ENCODE measurements at regions not wholly inside any gene's neighbourhood (a gene's known extent, or its start where the extent isn't known, plus 50 kb on each side); places are given as distances from the start of the nearest gene placed in this dataset.

DNA sequence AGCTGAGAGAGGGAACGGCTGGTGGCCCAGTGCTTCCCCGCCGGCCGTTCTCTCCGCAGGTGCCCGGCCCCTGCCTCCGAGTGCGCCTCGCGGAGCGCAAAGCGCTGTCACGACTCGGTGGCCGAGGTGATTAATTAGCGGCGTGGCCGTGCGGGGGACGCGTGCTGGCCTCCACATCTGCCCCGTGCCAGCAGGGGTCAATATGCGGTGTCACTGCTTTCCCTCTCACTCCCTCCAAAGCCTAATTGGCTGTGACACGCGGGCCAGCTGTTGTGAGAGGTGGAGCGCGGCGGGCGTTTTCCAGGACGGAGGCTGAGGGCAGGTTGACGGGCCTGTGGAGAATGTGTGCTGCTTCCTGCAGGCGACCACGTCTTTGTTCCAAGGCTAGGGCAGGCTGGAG is 239.0 kb downstream of the LMX1A start:
- Histone ChIP-seq H2AFZ (peak overlapping the region; percentile 58), H3K79me2 (no peaks in the 10 kb centered on the region), H3K4me1 (no peaks in the 10 kb centered on the region), H3K36me3 (ENCODE audit: control insufficient read depth, insufficient read depth, low read length) (no peaks in the 10 kb centered on the region), H3K9ac (no peak overlapping the region), H3K9me3 (ENCODE audit: control insufficient read depth, low read length) (no peaks in the 10 kb centered on the region), H3K4me3 (ENCODE audit: low read depth, low read length) (no peak overlapping the region), H3K27me3 (ENCODE audit: control insufficient read depth, insufficient read depth, low read length) (no peaks in the 10 kb centered on the region), H3K4me2 (ENCODE audit: low read length) (no peak overlapping the region), H3K27ac (no peak overlapping the region)
- TF ChIP-seq, protein P1, sequence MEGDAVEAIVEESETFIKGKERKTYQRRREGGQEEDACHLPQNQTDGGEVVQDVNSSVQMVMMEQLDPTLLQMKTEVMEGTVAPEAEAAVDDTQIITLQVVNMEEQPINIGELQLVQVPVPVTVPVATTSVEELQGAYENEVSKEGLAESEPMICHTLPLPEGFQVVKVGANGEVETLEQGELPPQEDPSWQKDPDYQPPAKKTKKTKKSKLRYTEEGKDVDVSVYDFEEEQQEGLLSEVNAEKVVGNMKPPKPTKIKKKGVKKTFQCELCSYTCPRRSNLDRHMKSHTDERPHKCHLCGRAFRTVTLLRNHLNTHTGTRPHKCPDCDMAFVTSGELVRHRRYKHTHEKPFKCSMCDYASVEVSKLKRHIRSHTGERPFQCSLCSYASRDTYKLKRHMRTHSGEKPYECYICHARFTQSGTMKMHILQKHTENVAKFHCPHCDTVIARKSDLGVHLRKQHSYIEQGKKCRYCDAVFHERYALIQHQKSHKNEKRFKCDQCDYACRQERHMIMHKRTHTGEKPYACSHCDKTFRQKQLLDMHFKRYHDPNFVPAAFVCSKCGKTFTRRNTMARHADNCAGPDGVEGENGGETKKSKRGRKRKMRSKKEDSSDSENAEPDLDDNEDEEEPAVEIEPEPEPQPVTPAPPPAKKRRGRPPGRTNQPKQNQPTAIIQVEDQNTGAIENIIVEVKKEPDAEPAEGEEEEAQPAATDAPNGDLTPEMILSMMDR (IDR thresholded peaks at IDR 0.05) = no peak

DNA sequence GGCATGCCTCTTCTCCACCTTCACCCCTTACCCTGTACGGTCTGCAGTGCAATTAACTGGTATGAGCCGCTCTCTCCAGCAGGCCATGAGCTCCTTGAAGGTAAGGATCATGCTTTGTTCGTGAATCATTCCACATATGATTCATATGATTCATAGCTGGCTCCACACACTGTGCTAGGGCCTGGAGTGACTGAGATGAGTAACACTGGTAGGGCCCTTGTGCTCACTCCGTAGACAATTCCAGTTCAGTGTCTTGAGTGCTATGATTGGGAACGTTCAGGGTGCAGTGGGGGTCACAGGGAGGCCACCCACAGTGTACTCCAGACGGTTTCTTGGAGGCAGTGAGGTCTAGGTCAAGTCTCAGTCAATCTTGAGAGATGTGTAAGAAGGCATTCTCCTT is 239.8 kb downstream of the LMX1A start:
- no peak overlapping the region for H3K4me2 ChIP-seq (ENCODE audit: low read length)
- no peaks in the 10 kb centered on the region for H3K4me1 ChIP-seq
- H2AFZ ChIP-seq = no peak overlapping the region
- H3K36me3 ChIP-seq (ENCODE audit: control insufficient read depth, insufficient read depth, low read length) = no peaks in the 10 kb centered on the region
- H3K79me2 ChIP-seq = no peaks in the 10 kb centered on the region
- no peaks in the 10 kb centered on the region for H3K27me3 ChIP-seq (ENCODE audit: control insufficient read depth, insufficient read depth, low read length)
- H3K9ac ChIP-seq = no peak overlapping the region
- H3K4me3 ChIP-seq (ENCODE audit: low read depth, low read length) = no peak overlapping the region
- H3K27ac ChIP-seq = no peak overlapping the region
- TF ChIP-seq, protein P1 (IDR thresholded peaks at IDR 0.05) = no peak
- no peaks in the 10 kb centered on the region for H3K9me3 ChIP-seq (ENCODE audit: control insufficient read depth, low read length)

DNA sequence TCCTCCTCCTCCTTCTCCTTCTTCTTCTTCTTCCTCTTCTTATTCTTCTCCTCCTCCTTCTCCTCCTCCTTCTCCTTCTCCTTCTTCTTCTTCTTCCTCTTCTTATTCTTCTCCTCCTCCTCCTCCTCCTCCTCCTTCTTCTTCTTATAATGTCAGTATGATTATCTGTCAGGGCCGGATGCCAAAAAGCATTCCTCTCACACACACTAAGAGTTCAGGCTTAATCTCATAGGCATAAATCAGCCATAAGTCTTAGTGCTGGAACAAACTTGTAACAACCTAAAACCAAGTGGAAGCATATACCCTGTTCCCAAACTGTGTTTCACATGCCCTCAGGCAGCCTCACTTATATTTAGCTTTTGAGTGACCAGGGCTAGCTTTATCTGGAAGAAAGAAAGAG is 240.3 kb downstream of the LMX1A start:
- Histone ChIP-seq H2AFZ (no peak overlapping the region), H3K36me3 (ENCODE audit: control insufficient read depth, insufficient read depth, low read length) (no peaks in the 10 kb centered on the region), H3K27ac (no peak overlapping the region), H3K79me2 (no peaks in the 10 kb centered on the region), H3K4me3 (ENCODE audit: low read depth, low read length) (no peak overlapping the region), H3K27me3 (ENCODE audit: control insufficient read depth, insufficient read depth, low read length) (no peaks in the 10 kb centered on the region), H3K9me3 (ENCODE audit: control insufficient read depth, low read length) (no peaks in the 10 kb centered on the region), H3K9ac (no peak overlapping the region), H3K4me2 (ENCODE audit: low read length) (no peak overlapping the region), H3K4me1 (no peaks in the 10 kb centered on the region)
- TF ChIP-seq, protein P1 (IDR thresholded peaks at IDR 0.05) = no peak

DNA sequence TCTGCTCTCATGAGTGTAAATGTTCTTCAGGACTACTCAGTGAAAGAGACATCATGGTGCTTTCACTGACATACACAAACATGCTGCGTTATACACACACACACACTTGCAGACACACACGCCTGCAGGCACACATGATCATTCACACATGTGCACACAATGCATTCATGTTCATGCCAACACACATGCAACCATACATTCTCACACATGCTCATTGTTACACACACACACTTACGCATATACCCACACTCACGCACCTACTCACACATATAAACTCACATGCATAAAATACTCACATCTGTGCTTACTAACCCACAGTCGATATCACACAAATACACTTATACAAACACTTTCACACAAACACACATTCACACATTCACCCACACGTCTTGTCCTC is 241.6 kb downstream of the LMX1A start:
- Histone ChIP-seq H3K36me3 (ENCODE audit: control insufficient read depth, insufficient read depth, low read length) (no peaks in the 10 kb centered on the region), H3K9ac (no peak overlapping the region), H2AFZ (no peak overlapping the region), H3K9me3 (ENCODE audit: control insufficient read depth, low read length) (no peaks in the 10 kb centered on the region), H3K27ac (no peak overlapping the region), H3K27me3 (ENCODE audit: control insufficient read depth, insufficient read depth, low read length) (no peaks in the 10 kb centered on the region), H3K4me1 (no peaks in the 10 kb centered on the region), H3K4me2 (ENCODE audit: low read length) (no peak overlapping the region), H3K79me2 (no peaks in the 10 kb centered on the region), H3K4me3 (ENCODE audit: low read depth, low read length) (no peak overlapping the region)
- TF ChIP-seq, protein P1 (IDR thresholded peaks at IDR 0.05) = no peak

DNA sequence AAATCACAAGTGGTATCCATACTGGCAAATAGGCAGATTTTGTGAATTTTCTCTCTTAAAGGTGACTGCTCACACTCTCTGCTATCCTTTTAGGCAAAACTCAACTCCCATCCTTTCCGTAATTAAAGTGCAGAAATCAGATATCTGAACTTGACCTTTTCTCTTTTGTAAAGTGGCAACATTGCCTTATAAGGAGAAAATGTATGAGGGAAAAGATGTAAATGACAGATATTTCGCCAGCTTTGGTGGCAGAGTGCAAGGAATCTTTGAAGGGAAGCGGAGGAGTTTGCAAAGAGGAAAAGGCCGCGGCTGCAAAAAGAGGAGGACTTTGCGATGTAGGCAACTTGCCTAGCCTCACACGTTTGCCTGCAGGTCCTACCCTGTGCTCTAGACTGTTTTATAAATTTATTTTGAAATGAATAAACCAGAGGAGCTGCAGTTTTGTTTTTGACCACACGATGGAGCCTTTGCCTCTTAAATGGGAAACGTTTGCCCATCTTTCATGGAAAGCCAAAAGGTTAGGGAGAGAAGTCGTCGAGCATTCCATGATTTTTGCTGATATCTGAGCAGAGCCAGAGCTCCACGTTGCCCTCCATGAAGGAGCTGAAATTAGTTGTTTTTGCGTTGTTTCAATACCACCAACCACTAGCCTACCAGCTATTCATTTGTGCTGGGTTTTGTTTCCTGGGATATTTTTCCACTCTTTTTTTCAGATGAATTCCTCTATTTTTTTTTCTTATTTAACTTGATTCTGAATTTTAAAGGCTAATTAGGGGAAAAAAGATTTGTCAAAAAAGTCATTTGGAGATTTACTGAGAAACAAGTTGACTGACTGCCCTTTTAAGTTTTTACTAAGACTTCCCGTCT is 242.3 kb downstream of the LMX1A start:
- H3K9me3 ChIP-seq (ENCODE audit: control insufficient read depth, low read length) = no peaks in the 10 kb centered on the region
- no peak overlapping the region for H3K9ac ChIP-seq
- no peaks in the 10 kb centered on the region for H3K36me3 ChIP-seq (ENCODE audit: control insufficient read depth, insufficient read depth, low read length)
- no peaks in the 10 kb centered on the region for H3K79me2 ChIP-seq
- no peaks in the 10 kb centered on the region for H3K27me3 ChIP-seq (ENCODE audit: control insufficient read depth, insufficient read depth, low read length)
- TF ChIP-seq, protein P1 (IDR thresholded peaks at IDR 0.05) = peak; percentile 70
- no peak overlapping the region for H3K4me2 ChIP-seq (ENCODE audit: low read length)
- no peak overlapping the region for H2AFZ ChIP-seq
- no peaks in the 10 kb centered on the region for H3K4me1 ChIP-seq
- no peak overlapping the region for H3K27ac ChIP-seq
- no peak overlapping the region for H3K4me3 ChIP-seq (ENCODE audit: low read depth, low read length)
